HEK293 (cell line): ENCODE measurements at regions not wholly inside any gene's neighbourhood (a gene's known extent, or its start where the extent isn't known, plus 50 kb on each side); places are given as distances from the start of the nearest gene placed in this dataset.

Experiments
- CTCF ChIA-PET: fragments of 350-600 bp; formaldehyde crosslinking; extraction: SDS; loops from one replicate; lab custom pipeline; 2021; ENCODE audit warnings: antibody characterized with exemption; lab: Yijun Ruan, JAX
- POLR2A ChIA-PET: fragments of 300-600 bp; formaldehyde crosslinking; extraction: SDS; loops from one replicate; lab custom pipeline; 2020; ENCODE audit warnings: antibody characterized with exemption, inconsistent platforms; lab: Yijun Ruan, JAX
- H3K27ac ChIP-seq: fragments of 200-500 bp; sonication (Bioruptor generic); 2 replicates; pipeline ENCODE4 v1.5.1; 2014; ENCODE audit warnings: low read depth, low read length, control low read depth, inconsistent platforms; ENCODE audit errors: extremely low read depth
- H3K36me3 ChIP-seq, 2 experiments: fragments of 200-500 bp in 1 of 2; sonication (Bioruptor generic) in 1 of 2; 1 replicate in 1 of 2; 2 replicates in 1 of 2; pipeline ENCODE4 v1.5.1; 2014 to 2017; ENCODE audit warnings: inconsistent platforms in 2 of 2, low read length in 2 of 2; ENCODE audit not compliant: control insufficient read depth in 2 of 2, insufficient read depth in 1 of 2
- H3K4me1 ChIP-seq: fragments of 200-500 bp; sonication (Bioruptor generic); 2 replicates; pipeline ENCODE4 v1.5.1; 2014; ENCODE audit warnings: mild to moderate bottlenecking, low read length, inconsistent platforms; ENCODE audit not compliant: control insufficient read depth, insufficient read depth
- H3K4me3 ChIP-seq: 2 replicates; pipeline ENCODE4 v1.5.1; 2011; ENCODE audit warnings: low read depth, mild to moderate bottlenecking, control low read depth, low read length, moderate library complexity
- H3K9me3 ChIP-seq: fragments of 200-500 bp; sonication (Bioruptor generic); 2 replicates; pipeline ENCODE4 v1.5.1; 2014; ENCODE audit warnings: low read depth, low read length, inconsistent platforms; ENCODE audit not compliant: control insufficient read depth, insufficient read depth
- AEBP2 ChIP-seq: fragments of 450-650 bp; formaldehyde crosslinking; IDR thresholded peaks from 2 replicates; pipeline ENCODE4 v1.5.1; 2016; ENCODE audit warnings: missing biosample characterization, missing genetic modification characterization, borderline replicate concordance
- GLIS2 ChIP-seq: fragments of 450-650 bp; formaldehyde crosslinking; IDR thresholded peaks from 2 replicates; pipeline ENCODE4 v1.5.1; 2016; ENCODE audit warnings: missing biosample characterization, missing genetic modification characterization
- HIC1 ChIP-seq: fragments of 450-650 bp; formaldehyde crosslinking; IDR thresholded peaks from 2 replicates; pipeline ENCODE4 v1.5.1; 2016; ENCODE audit warnings: missing biosample characterization, missing genetic modification characterization
- SCRT1 ChIP-seq: fragments of 450-650 bp; formaldehyde crosslinking; IDR thresholded peaks from 2 replicates; pipeline ENCODE4 v1.5.1; 2016; ENCODE audit warnings: missing biosample characterization, missing genetic modification characterization, borderline replicate concordance
- TSHZ1 ChIP-seq: fragments of 450-650 bp; formaldehyde crosslinking; IDR thresholded peaks from 2 replicates; pipeline ENCODE4 v1.5.1; 2016; ENCODE audit warnings: missing biosample characterization, missing genetic modification characterization, borderline replicate concordance
- ZBTB7A ChIP-seq: fragments of 450-650 bp; formaldehyde crosslinking; IDR thresholded peaks from 2 replicates; pipeline ENCODE4 v1.5.1; 2016; ENCODE audit warnings: low read depth, missing biosample characterization, missing genetic modification characterization
- ZNF266 ChIP-seq: fragments of 450-650 bp; formaldehyde crosslinking; IDR thresholded peaks from 2 replicates; pipeline ENCODE4 v1.5.1; 2016; ENCODE audit warnings: missing biosample characterization, missing genetic modification characterization, low read depth
- ZNF423 ChIP-seq: fragments of 450-650 bp; formaldehyde crosslinking; IDR thresholded peaks from 2 replicates; pipeline ENCODE4 v1.5.1; 2016; ENCODE audit warnings: missing biosample characterization, missing genetic modification characterization

- Histone ChIP-seq H3K36me3 (no peaks in the 10 kb centered on the region), H3K9me3 (no peaks in the 10 kb centered on the region), H3K4me3 (no peak overlapping the region), H3K27ac (no peak overlapping the region), H3K4me1 (no peaks in the 10 kb centered on the region)
- CTCF ChIA-PET: interaction anchor here (0.6 kb wide), 1 partner anchor 229 kb away, joined by 8 read pairs; no protein-coding TSS in a partner anchor
- TF ChIP-seq ZBTB7A (tag by site-specific recombination) (no peak), ZNF266 (tag by site-specific recombination) (no peak), AEBP2 (no peak), GLIS2 (tag by site-specific recombination) (no peak), HIC1 (tag by site-specific recombination) (no peak), TSHZ1 (tag by site-specific recombination) (no peak), ZNF423 (no peak), SCRT1 (tag by site-specific recombination) (no peak)
- POLR2A ChIA-PET: no interaction called here
Measured at GRCh38 chr7:79504607-79505389, 51.3 kb upstream of the MAGI2 start.
